T-helper 22 cell (primary cell): ENCODE measurements at regions not wholly inside any gene's neighbourhood (a gene's known extent, or its start where the extent isn't known, plus 50 kb on each side); places are given as distances from the start of the nearest gene placed in this dataset.
"Not testable (repeated sequence)": the region's sequence is repeated elsewhere in the genome, so short reads cannot be mapped to it uniquely, and the experiment has no call there.

ENCODE experiments used
- DNase-seq: peaks from one replicate; pipeline ENCODE4 v3.0.0-alpha.2; 2020; ENCODE audit warnings: low read depth

- DNase-seq: not testable (repeated sequence)
Observed at GRCh38 chr9:41754822-41755221, 374.4 kb downstream of the CNTNAP3B start.

GRCh38 chr9:41754403-41754802 lies 374.8 kb downstream of the CNTNAP3B start:
- DNase-seq: not testable (repeated sequence)

GRCh38 chr9:41741897-41742296 lies 387.3 kb downstream of the CNTNAP3B start:
- not testable (repeated sequence) for DNase-seq

GRCh38 chr9:41741173-41741572 lies 388.1 kb downstream of the CNTNAP3B start:
- not testable (repeated sequence) for DNase-seq

GRCh38 chr9:41738681-41739080 lies 390.5 kb downstream of the CNTNAP3B start:
- DNase-seq: not testable (repeated sequence)

- DNase-seq: not testable (repeated sequence)
Observed at GRCh38 chr9:41699190-41699589, 430.0 kb downstream of the CNTNAP3B start.

GRCh38 chr9:41697080-41697479 lies 432.1 kb downstream of the CNTNAP3B start:
- DNase-seq: not testable (repeated sequence)

GRCh38 chr9:41679312-41679711 lies 449.9 kb downstream of the CNTNAP3B start:
- not testable (repeated sequence) for DNase-seq

GRCh38 chr9:41663497-41664036 lies 465.7 kb downstream of the CNTNAP3B start:
- not testable (repeated sequence) for DNase-seq

- not testable (repeated sequence) for DNase-seq
Observed at GRCh38 chr9:41658706-41659105, 469.6 kb upstream of the ZNG1F start.

- not testable (repeated sequence) for DNase-seq
Observed at GRCh38 chr9:41658116-41658515, 469.0 kb upstream of the ZNG1F start.

GRCh38 chr9:41657141-41657540 lies 468.0 kb upstream of the ZNG1F start:
- DNase-seq: not testable (repeated sequence)

- DNase-seq: not testable (repeated sequence)
Observed at GRCh38 chr9:41655071-41655554, 466.0 kb upstream of the ZNG1F start.

GRCh38 chr9:41654349-41654748 lies 465.2 kb upstream of the ZNG1F start:
- DNase-seq: not testable (repeated sequence)

- DNase-seq: not testable (repeated sequence)
Observed at GRCh38 chr9:41653560-41654340, 464.6 kb upstream of the ZNG1F start.

- DNase-seq: not testable (repeated sequence)
Observed at GRCh38 chr9:41652800-41653199, 463.7 kb upstream of the ZNG1F start.

GRCh38 chr9:41652100-41652713 lies 463.1 kb upstream of the ZNG1F start:
- DNase-seq: not testable (repeated sequence)

GRCh38 chr9:41650086-41650485 lies 461.0 kb upstream of the ZNG1F start:
- not testable (repeated sequence) for DNase-seq

- not testable (repeated sequence) for DNase-seq
Observed at GRCh38 chr9:41648564-41648963, 459.4 kb upstream of the ZNG1F start.

GRCh38 chr9:41646246-41646645 lies 457.1 kb upstream of the ZNG1F start:
- not testable (repeated sequence) for DNase-seq

- peak; percentile 14 for DNase-seq
Observed at GRCh38 chr9:41643571-41644279, 454.6 kb upstream of the ZNG1F start.

- DNase-seq: not testable (repeated sequence)
Observed at GRCh38 chr9:41633726-41634125, 444.6 kb upstream of the ZNG1F start.
